A673 (cell line): ENCODE measurements at regions not wholly inside any gene's neighbourhood (a gene's known extent, or its start where the extent isn't known, plus 50 kb on each side); places are given as distances from the start of the nearest gene placed in this dataset.

Experiments
- BruUV-seq: library from RNA; stranded (reverse); fragments of 400-500 nt; replicated peaks from 2 replicates; lab custom pipeline; 2021; lab: Mats Ljungman, UMichigan
- CTCF ChIA-PET: fragments of 300-600 bp; sonication (Branson Sonifier 250); formaldehyde crosslinking; loops from one replicate; lab custom pipeline; 2022; ENCODE audit warnings: antibody characterized with exemption; lab: Charles Lee
- POLR2A ChIA-PET: fragments of 300-600 bp; sonication (Branson Sonifier 250); formaldehyde crosslinking; loops from one replicate; lab custom pipeline; 2022; ENCODE audit warnings: antibody characterized with exemption; ENCODE audit not compliant: low non-redundant PET; lab: Charles Lee
- DNase-seq: peaks from one replicate; pipeline ENCODE4 v3.0.0-alpha.2; 2015; ENCODE audit warnings: low spot score
- H3K27ac ChIP-seq: fragments of 200-600 bp; sonication (generic); 2 replicates; pipeline ENCODE4 v1.5.1; 2016; ENCODE audit warnings: mixed run types, low read depth, mild to moderate bottlenecking, mixed read lengths, antibody characterized with exemption, low read length; ENCODE audit not compliant: poor library complexity, severe bottlenecking
- H3K27me3 ChIP-seq: fragments of 200-600 bp; sonication (generic); replicated peaks from 2 replicates; pipeline ENCODE4 v1.6.1; 2017; ENCODE audit warnings: mixed run types, low read depth, mild to moderate bottlenecking, mixed read lengths, antibody characterized with exemption, low read length; ENCODE audit not compliant: insufficient read depth, poor library complexity
- H3K36me3 ChIP-seq: fragments of 200-600 bp; sonication (generic); 2 replicates; pipeline ENCODE4 v1.6.1; 2016; ENCODE audit warnings: mixed run types, mild to moderate bottlenecking, mixed read lengths, antibody characterized with exemption, low read length; ENCODE audit not compliant: insufficient read depth, poor library complexity, severe bottlenecking
- H3K4me1 ChIP-seq: fragments of 200-600 bp; sonication (generic); 2 replicates; pipeline ENCODE4 v1.6.1; 2017; ENCODE audit warnings: mixed run types, mild to moderate bottlenecking, mixed read lengths, antibody characterized with exemption, low read length; ENCODE audit not compliant: insufficient read depth, poor library complexity, severe bottlenecking
- H3K4me3 ChIP-seq: fragments of 200-600 bp; sonication (generic); 2 replicates; pipeline ENCODE4 v1.5.1; 2016; ENCODE audit warnings: low read depth, mixed run types, mild to moderate bottlenecking, mixed read lengths, low read length; ENCODE audit not compliant: poor library complexity, severe bottlenecking
- H3K9me3 ChIP-seq: fragments of 200-600 bp; sonication (generic); 2 replicates; pipeline ENCODE4 v1.6.1; 2016; ENCODE audit warnings: mixed run types, low read depth, mild to moderate bottlenecking, mixed read lengths, antibody characterized with exemption, low read length; ENCODE audit not compliant: poor library complexity, severe bottlenecking
- CTCF ChIP-seq: fragments of 300-800, 200-600 bp; sonication (generic); conservative IDR thresholded peaks from 2 replicates; pipeline ENCODE4 v1.5.1; 2017; ENCODE audit warnings: low read depth, mild to moderate bottlenecking, antibody characterized with exemption, low read length, moderate library complexity, mixed read lengths
- EZH2 ChIP-seq: fragments of 200-600 bp; sonication (generic); IDR thresholded peaks from 2 replicates; pipeline ENCODE4 v1.6.1; 2017; ENCODE audit warnings: borderline replicate concordance, low read depth, mild to moderate bottlenecking, mixed read lengths, antibody characterized with exemption, low read length; ENCODE audit not compliant: poor library complexity, severe bottlenecking
- intact Hi-C: fragments of 100-400 bp; cut with micrococcal nuclease; formaldehyde crosslinking; loops from one replicate; pipeline ENCODE4 v1.10.0; 2022; ENCODE audit not compliant: unreplicated experiment

GRCh38 chr5:164266571-164266970, 761.2 kb downstream of the MAT2B start:
- Histone ChIP-seq H3K27ac (no peak overlapping the region), H3K4me3 (no peak overlapping the region), H3K36me3 (no peaks in the 10 kb centered on the region), H3K9me3 (no peaks in the 10 kb centered on the region), H3K4me1 (no peaks in the 10 kb centered on the region), H3K27me3 (no peaks in the 10 kb centered on the region)
- POLR2A ChIA-PET: no interaction called here
- intact Hi-C loops: no loop called here
- BruUV-seq: no TSS peak
- TF ChIP-seq CTCF: no peak
- no peak for TF ChIP-seq EZH2
- no peak for DNase-seq
- CTCF ChIA-PET: no interaction called here

GRCh38 chr5:164277720-164278119, 772.3 kb downstream of the MAT2B start:
- peaks cover 45% of the 10 kb centered on the region for H3K27me3 ChIP-seq
- H3K4me3 ChIP-seq: no peak overlapping the region
- H3K9me3 ChIP-seq: no peaks in the 10 kb centered on the region
- no peak for TF ChIP-seq CTCF
- BruUV-seq: no TSS peak
- H3K27ac ChIP-seq: no peak overlapping the region
- no peak for DNase-seq
- CTCF ChIA-PET: no interaction called here
- no peaks in the 10 kb centered on the region for H3K4me1 ChIP-seq
- POLR2A ChIA-PET: no interaction called here
- intact Hi-C loops: no loop called here
- no peaks in the 10 kb centered on the region for H3K36me3 ChIP-seq

GRCh38 chr5:164289526-164289925, 784.1 kb downstream of the MAT2B start:
- Histone ChIP-seq H3K27ac (no peak overlapping the region), H3K36me3 (no peaks in the 10 kb centered on the region), H3K4me3 (no peak overlapping the region), H3K4me1 (no peaks in the 10 kb centered on the region), H3K9me3 (no peaks in the 10 kb centered on the region), H3K27me3 (peaks cover 9% of the 10 kb centered on the region)
- TF ChIP-seq CTCF (no peak), EZH2 (no peak)
- DNase-seq: no peak
- intact Hi-C loops: no loop called here
- ChIA-PET POLR2A (no interaction called here), CTCF (no interaction called here)
- BruUV-seq: no TSS peak
